IPS-20b (cell line): ENCODE measurements at regions not wholly inside any gene's neighbourhood (a gene's known extent, or its start where the extent isn't known, plus 50 kb on each side); places are given as distances from the start of the nearest gene placed in this dataset.
"Not testable (repeated sequence)": the region's sequence is repeated elsewhere in the genome, so short reads cannot be mapped to it uniquely, and the experiment has no call there.

ENCODE experiments used
- H3K27ac ChIP-seq: one replicate; pipeline ENCODE4 v1.5.1; 2013; ENCODE audit warnings: low read length
- H3K27me3 ChIP-seq: 2 replicates; pipeline ENCODE4 v1.6.1; 2013; ENCODE audit warnings: mild to moderate bottlenecking, low read length, inconsistent platforms; ENCODE audit not compliant: insufficient read depth
- H3K36me3 ChIP-seq: 2 replicates; pipeline ENCODE4 v1.6.1; 2013; ENCODE audit warnings: low read depth, mild to moderate bottlenecking, inconsistent platforms, low read length, moderate library complexity; ENCODE audit not compliant: insufficient read depth
- H3K4me1 ChIP-seq: 2 replicates; pipeline ENCODE4 v1.6.1; 2013; ENCODE audit warnings: mild to moderate bottlenecking, control low read depth, inconsistent platforms, low read length, moderate library complexity; ENCODE audit not compliant: insufficient read depth
- H3K4me3 ChIP-seq: 2 replicates; pipeline ENCODE4 v1.5.1; 2013; ENCODE audit warnings: mild to moderate bottlenecking, low read length, inconsistent platforms
- H3K9ac ChIP-seq: 2 replicates; pipeline ENCODE4 v1.6.1; 2013; ENCODE audit warnings: low read depth, mild to moderate bottlenecking, inconsistent platforms, low read length, moderate library complexity
- H3K9me3 ChIP-seq: 2 replicates; pipeline ENCODE4 v1.6.1; 2013; ENCODE audit warnings: mild to moderate bottlenecking, low read depth, low read length, inconsistent platforms; ENCODE audit not compliant: insufficient read depth

- H3K27me3 ChIP-seq: no peaks in the 10 kb centered on the region
- H3K27ac ChIP-seq: no peak overlapping the region
- peaks cover 5% of the 10 kb centered on the region; the same call in 1 of the 2 replicates for H3K9me3 ChIP-seq
- H3K4me1 ChIP-seq: peaks cover 2% of the 10 kb centered on the region; the same call in 1 of the 2 replicates
- H3K9ac ChIP-seq: no peak overlapping the region
- H3K36me3 ChIP-seq: no peaks in the 10 kb centered on the region
- no peak overlapping the region for H3K4me3 ChIP-seq
These were observed 810.5 kb downstream of the DNAH5 start for GRCh38 chr5:13133951-13134350.

GRCh38 chr5:13115476-13115875 lies 829.0 kb downstream of the DNAH5 start:
- no peaks in the 10 kb centered on the region for H3K4me1 ChIP-seq

GRCh38 chr5:13108265-13108664 lies 836.2 kb downstream of the DNAH5 start:
- no peaks in the 10 kb centered on the region for H3K36me3 ChIP-seq

More at GRCh38 chr5:13115476-13115875, 829.0 kb downstream of the DNAH5 start:
- Histone ChIP-seq H3K9me3 (no peaks in the 10 kb centered on the region), H3K9ac (no peak overlapping the region), H3K27me3 (no peaks in the 10 kb centered on the region), H3K27ac (no peak overlapping the region), H3K36me3 (no peaks in the 10 kb centered on the region), H3K4me3 (no peak overlapping the region)

GRCh38 chr5:13107537-13107936 lies 837.0 kb downstream of the DNAH5 start:
- no peaks in the 10 kb centered on the region for H3K4me1 ChIP-seq
- H3K9ac ChIP-seq: no peak overlapping the region
- H3K4me3 ChIP-seq: no peak overlapping the region
- H3K27ac ChIP-seq: no peak overlapping the region
- H3K36me3 ChIP-seq: no peaks in the 10 kb centered on the region
- H3K27me3 ChIP-seq: no peaks in the 10 kb centered on the region
- H3K9me3 ChIP-seq: no peaks in the 10 kb centered on the region

More at GRCh38 chr5:13108265-13108664, 836.2 kb downstream of the DNAH5 start:
- Histone ChIP-seq H3K4me3 (no peak overlapping the region), H3K27me3 (no peaks in the 10 kb centered on the region), H3K4me1 (no peaks in the 10 kb centered on the region), H3K9ac (no peak overlapping the region), H3K27ac (no peak overlapping the region), H3K9me3 (no peaks in the 10 kb centered on the region)

- H3K4me3 ChIP-seq: no peak overlapping the region
- no peak overlapping the region for H3K27ac ChIP-seq
- no peaks in the 10 kb centered on the region for H3K4me1 ChIP-seq
- H3K27me3 ChIP-seq: no peaks in the 10 kb centered on the region
- no peaks in the 10 kb centered on the region for H3K9me3 ChIP-seq
- H3K36me3 ChIP-seq: no peaks in the 10 kb centered on the region
- H3K9ac ChIP-seq: no peak overlapping the region
These were observed 863.4 kb downstream of the DNAH5 start for GRCh38 chr5:13081116-13081515.

GRCh38 chr5:13072936-13073335 lies 871.6 kb downstream of the DNAH5 start:
- peaks cover 32% of the 10 kb centered on the region for H3K9me3 ChIP-seq

GRCh38 chr5:13063088-13063487 lies 881.4 kb downstream of the DNAH5 start:
- no peak overlapping the region for H3K4me3 ChIP-seq
- H3K27ac ChIP-seq: no peak overlapping the region
- no peaks in the 10 kb centered on the region for H3K27me3 ChIP-seq
- no peak overlapping the region for H3K9ac ChIP-seq
- no peaks in the 10 kb centered on the region for H3K9me3 ChIP-seq
- H3K36me3 ChIP-seq: no peaks in the 10 kb centered on the region
- H3K4me1 ChIP-seq: no peaks in the 10 kb centered on the region

More at GRCh38 chr5:13072936-13073335, 871.6 kb downstream of the DNAH5 start:
- H3K27ac ChIP-seq, H3K9ac ChIP-seq, H3K4me3 ChIP-seq, H3K27me3 ChIP-seq, H3K4me1 ChIP-seq, H3K36me3 ChIP-seq: not testable (repeated sequence)

GRCh38 chr5:13045897-13046551 lies 898.5 kb downstream of the DNAH5 start:
- H3K27ac ChIP-seq: peak overlapping the region; percentile 28
- peaks cover 10% of the 10 kb centered on the region for H3K4me1 ChIP-seq
- H3K4me3 ChIP-seq: no peak overlapping the region
- peaks cover 3% of the 10 kb centered on the region; the same call in 1 of the 2 replicates for H3K9me3 ChIP-seq
- H3K36me3 ChIP-seq: no peaks in the 10 kb centered on the region
- H3K9ac ChIP-seq: no peak overlapping the region
- H3K27me3 ChIP-seq: no peaks in the 10 kb centered on the region

- H3K9me3 ChIP-seq: no peaks in the 10 kb centered on the region
- no peaks in the 10 kb centered on the region for H3K27me3 ChIP-seq
- no peak overlapping the region for H3K4me3 ChIP-seq
- H3K4me1 ChIP-seq: no peaks in the 10 kb centered on the region
- no peak overlapping the region for H3K27ac ChIP-seq
- H3K36me3 ChIP-seq: no peaks in the 10 kb centered on the region
- H3K9ac ChIP-seq: no peak overlapping the region
These were observed 910.4 kb downstream of the DNAH5 start for GRCh38 chr5:13034061-13034460.

- Histone ChIP-seq H3K36me3 (no peaks in the 10 kb centered on the region), H3K9me3 (no peaks in the 10 kb centered on the region)
These were observed 915.3 kb downstream of the DNAH5 start for GRCh38 chr5:13029211-13029610.

GRCh38 chr5:13027874-13028273 lies 916.6 kb downstream of the DNAH5 start:
- Histone ChIP-seq H3K9me3 (no peaks in the 10 kb centered on the region), H3K9ac (no peak overlapping the region), H3K27me3 (no peaks in the 10 kb centered on the region), H3K27ac (no peak overlapping the region), H3K4me1 (no peaks in the 10 kb centered on the region), H3K36me3 (no peaks in the 10 kb centered on the region), H3K4me3 (no peak overlapping the region)

More at GRCh38 chr5:13029211-13029610, 915.3 kb downstream of the DNAH5 start:
- Histone ChIP-seq H3K27me3 (no peaks in the 10 kb centered on the region), H3K4me1 (no peaks in the 10 kb centered on the region), H3K4me3 (no peak overlapping the region), H3K9ac (no peak overlapping the region), H3K27ac (no peak overlapping the region)

GRCh38 chr5:13019729-13020128 lies 924.8 kb downstream of the DNAH5 start:
- Histone ChIP-seq H3K9me3 (no peaks in the 10 kb centered on the region), H3K9ac (no peak overlapping the region), H3K4me3 (no peak overlapping the region), H3K36me3 (no peaks in the 10 kb centered on the region), H3K27ac (no peak overlapping the region), H3K27me3 (no peaks in the 10 kb centered on the region), H3K4me1 (no peaks in the 10 kb centered on the region)
